ENCODE measurements at regions not wholly inside any gene's neighbourhood (a gene's known extent, or its start where the extent isn't known, plus 50 kb on each side); places are given as distances from the start of the nearest gene placed in this dataset.
"Not testable (repeated sequence)": the region's sequence is repeated elsewhere in the genome, so short reads cannot be mapped to it uniquely, and the experiment has no call there.

GRCh38 chrX:42832764-42833549, 55.0 kb upstream of the PPP1R2C start:
- DNase-seq = no peak

- not testable (repeated sequence) for DNase-seq
These were observed 55.6 kb upstream of the PPP1R2C start for GRCh38 chrX:42833550-42833940.

- no peak for DNase-seq
These were observed 59.3 kb upstream of the PPP1R2C start for GRCh38 chrX:42837101-42837726.

- DNase-seq = no peak
These were observed 59.8 kb upstream of the PPP1R2C start for GRCh38 chrX:42837747-42838146.

- no peak for DNase-seq
These were observed 61.7 kb upstream of the PPP1R2C start for GRCh38 chrX:42839632-42840031.

- no peak for DNase-seq
These were observed 68.8 kb upstream of the PPP1R2C start for GRCh38 chrX:42846741-42847140.

GRCh38 chrX:42855259-42855658, 77.3 kb upstream of the PPP1R2C start:
- DNase-seq = no peak

GRCh38 chrX:42857766-42858165, 79.8 kb upstream of the PPP1R2C start:
- DNase-seq = no peak

- no peak for DNase-seq
These were observed 91.0 kb upstream of the PPP1R2C start for GRCh38 chrX:42869011-42869410.

GRCh38 chrX:42869659-42870476, 91.9 kb upstream of the PPP1R2C start:
- DNase-seq = no peak

- DNase-seq = no peak
These were observed 108.6 kb upstream of the PPP1R2C start for GRCh38 chrX:42886519-42886918.

GRCh38 chrX:42900947-42901346, 123.0 kb upstream of the PPP1R2C start:
- DNase-seq = no peak

GRCh38 chrX:42902513-42902912, 124.5 kb upstream of the PPP1R2C start:
- DNase-seq = no peak

- no peak for DNase-seq
These were observed 142.8 kb upstream of the PPP1R2C start for GRCh38 chrX:42920752-42921151.

GRCh38 chrX:42930071-42930470, 152.1 kb upstream of the PPP1R2C start:
- no peak for DNase-seq

- DNase-seq = no peak
These were observed 153.0 kb upstream of the PPP1R2C start for GRCh38 chrX:42930951-42931350.

GRCh38 chrX:42933187-42933586, 155.2 kb upstream of the PPP1R2C start:
- DNase-seq = no peak

- DNase-seq = no peak
These were observed 156.2 kb upstream of the PPP1R2C start for GRCh38 chrX:42934020-42934726.

GRCh38 chrX:42941671-42942070, 163.7 kb upstream of the PPP1R2C start:
- DNase-seq = no peak

- DNase-seq = no peak
These were observed 165.3 kb upstream of the PPP1R2C start for GRCh38 chrX:42943051-42943974.

GRCh38 chrX:42944381-42944998, 166.5 kb upstream of the PPP1R2C start:
- DNase-seq = no peak
